Renal cortical epithelial cell (primary cell): ENCODE measurements at regions not wholly inside any gene's neighbourhood (a gene's known extent, or its start where the extent isn't known, plus 50 kb on each side); places are given as distances from the start of the nearest gene placed in this dataset.
A peak's percentile ranks its signal among the peaks of the same experiment; 100 is the strongest.
"Not testable (repeated sequence)": the region's sequence is repeated elsewhere in the genome, so short reads cannot be mapped to it uniquely, and the experiment has no call there.

Experiments used
- DNase-seq: peaks from one replicate; pipeline ENCODE4 v3.0.0-alpha.2; 2011; ENCODE audit warnings: low read depth

- peak; percentile 61 for DNase-seq
Measured at GRCh38 chr1:199411506-199411905, 616.0 kb upstream of the NR5A2 start.

GRCh38 chr1:199422206-199422605 is 605.3 kb upstream of the NR5A2 start:
- DNase-seq = peak; percentile 74

- no peak for DNase-seq
Measured at GRCh38 chr1:199447906-199448305, 579.6 kb upstream of the NR5A2 start.

- peak; percentile 84 for DNase-seq
Measured at GRCh38 chr1:199448646-199449045, 578.9 kb upstream of the NR5A2 start.

DNA sequence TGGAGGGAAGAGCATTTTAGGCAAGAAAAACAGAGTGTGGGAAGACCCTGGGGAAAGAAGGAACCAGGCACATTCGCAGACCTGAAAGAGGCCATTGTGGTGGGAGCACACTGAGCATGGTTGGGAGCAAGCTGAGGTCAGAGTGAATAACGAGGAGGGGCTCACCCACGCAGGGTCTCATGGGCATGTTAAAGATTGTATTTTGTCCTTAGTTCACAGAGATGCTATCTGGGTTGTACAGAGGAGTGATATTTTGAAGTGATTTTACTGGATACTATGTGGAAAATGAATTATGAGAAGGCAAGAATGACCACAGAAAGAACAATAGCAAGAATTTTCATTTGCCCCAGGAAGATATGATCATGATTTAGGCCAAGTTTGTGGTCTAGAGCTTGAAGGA is 578.3 kb upstream of the NR5A2 start:
- no peak for DNase-seq

DNA sequence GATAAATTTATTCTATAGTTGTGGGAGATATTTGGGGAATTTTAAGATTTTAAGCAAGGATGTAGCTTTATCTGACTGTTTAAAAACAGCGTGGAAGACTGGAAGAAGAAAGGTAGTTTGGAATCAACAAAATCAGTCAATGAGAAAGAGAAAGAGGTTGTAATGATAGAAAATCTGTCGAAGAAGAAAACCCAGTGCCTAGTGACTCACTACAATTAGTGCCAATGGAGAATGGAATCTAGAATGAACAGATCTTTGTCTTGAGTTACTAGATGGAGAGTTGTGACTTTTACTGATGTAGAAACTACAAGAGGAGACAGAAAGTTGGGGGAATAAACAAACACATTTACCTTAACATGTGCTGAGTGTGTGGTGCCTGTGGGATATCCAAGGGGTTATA is 577.8 kb upstream of the NR5A2 start:
- no peak for DNase-seq

DNA sequence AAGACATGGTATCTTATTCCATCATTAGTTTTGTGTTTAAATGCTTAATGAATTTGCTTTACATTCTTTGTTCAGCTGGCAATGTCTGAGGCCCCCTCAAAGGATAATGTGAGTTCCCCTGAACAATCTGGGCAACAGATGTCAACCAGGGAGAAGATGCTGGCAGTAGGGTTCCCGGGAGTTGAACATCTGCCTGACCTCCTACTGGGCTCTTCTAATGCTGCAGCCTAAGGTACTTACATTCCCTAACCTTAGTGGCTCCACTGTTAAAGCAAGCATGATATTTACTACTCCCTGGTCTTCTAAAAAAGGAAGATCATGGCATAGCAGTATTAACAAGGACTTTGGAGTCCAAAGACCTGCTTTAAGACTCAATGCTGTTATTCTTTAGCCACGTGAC is 574.9 kb upstream of the NR5A2 start:
- no peak for DNase-seq

DNA sequence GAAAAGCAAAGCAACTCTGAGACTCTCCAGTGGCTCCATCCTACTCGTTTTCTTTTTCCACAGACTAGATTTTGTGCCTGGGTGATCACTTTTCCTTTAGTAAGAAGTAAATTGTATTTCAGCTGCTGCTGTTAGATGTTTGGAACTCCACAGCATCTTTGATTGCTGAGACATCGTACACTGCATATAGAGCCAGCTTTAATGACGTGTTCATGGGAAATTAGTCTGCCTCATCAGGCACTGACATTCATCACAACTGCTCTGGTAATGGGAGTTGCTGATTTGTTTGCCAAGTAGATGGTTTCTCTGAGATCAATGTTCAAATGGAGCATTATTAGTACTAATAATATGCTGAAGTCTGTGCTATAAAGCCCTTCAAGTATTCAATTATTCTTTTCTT is 573.8 kb upstream of the NR5A2 start:
- DNase-seq = no peak

GRCh38 chr1:199460933-199461332 is 566.6 kb upstream of the NR5A2 start:
- no peak for DNase-seq

GRCh38 chr1:199463521-199464127 is 563.9 kb upstream of the NR5A2 start:
- DNase-seq = peak; percentile 51

GRCh38 chr1:199466961-199467360 is 560.5 kb upstream of the NR5A2 start:
- DNase-seq = peak; percentile 42

DNA sequence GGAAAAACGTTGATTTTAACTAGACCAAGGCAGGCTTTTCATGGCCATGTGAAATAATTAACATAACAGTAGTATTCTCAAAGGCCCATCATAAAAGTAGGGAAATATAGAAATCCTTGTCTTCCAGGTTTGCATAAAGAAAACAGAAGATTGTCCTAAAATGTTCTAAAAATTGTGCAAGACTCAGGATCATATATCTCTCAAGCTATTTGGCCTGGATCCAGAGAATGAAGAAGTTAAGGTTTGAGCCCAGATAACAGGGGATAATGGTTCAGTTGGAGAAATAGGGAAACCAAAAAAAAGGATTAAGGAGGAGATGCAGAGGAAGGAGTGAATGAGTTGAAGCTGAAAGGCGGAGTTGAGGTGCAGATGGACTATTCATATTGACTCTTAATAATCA is 555.5 kb upstream of the NR5A2 start:
- DNase-seq = no peak

DNA sequence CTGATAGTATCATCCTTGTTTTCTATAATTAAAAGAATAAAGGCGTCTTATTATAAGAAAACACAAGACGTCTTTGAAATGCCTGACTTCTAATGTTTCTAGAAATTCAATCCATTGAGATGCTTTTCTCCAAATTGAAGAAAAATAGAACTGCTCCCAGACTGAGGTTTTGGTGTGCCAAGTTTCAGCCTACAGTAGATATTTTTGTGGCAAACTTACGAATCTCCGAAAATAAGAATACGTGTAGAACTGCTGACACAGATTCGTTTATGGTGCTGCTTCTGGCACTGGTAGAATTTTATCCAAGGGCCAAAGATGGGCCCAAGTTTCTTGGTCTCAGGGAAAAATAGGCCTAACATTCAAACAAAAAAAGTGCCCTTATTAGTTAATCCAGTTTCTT is 554.5 kb upstream of the NR5A2 start:
- no peak for DNase-seq

DNA sequence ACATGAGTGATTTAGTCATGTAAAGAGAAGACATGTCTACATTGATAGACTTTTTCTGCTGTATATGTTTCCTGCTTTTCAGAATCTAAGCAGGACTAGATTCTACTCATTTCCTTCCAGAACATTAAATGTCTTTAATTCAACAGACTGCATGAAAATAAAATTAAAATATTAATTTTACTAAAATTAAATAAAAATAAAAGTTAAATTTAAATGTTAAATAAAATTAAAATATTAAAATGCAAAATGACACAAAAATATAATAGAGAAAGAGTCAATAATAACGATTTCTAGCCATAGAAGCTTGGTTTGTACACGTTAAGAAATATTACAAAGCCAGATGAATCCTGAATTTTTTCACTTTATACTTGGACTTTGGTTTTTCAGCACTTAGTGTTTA is 552.8 kb upstream of the NR5A2 start:
- DNase-seq = no peak

DNA sequence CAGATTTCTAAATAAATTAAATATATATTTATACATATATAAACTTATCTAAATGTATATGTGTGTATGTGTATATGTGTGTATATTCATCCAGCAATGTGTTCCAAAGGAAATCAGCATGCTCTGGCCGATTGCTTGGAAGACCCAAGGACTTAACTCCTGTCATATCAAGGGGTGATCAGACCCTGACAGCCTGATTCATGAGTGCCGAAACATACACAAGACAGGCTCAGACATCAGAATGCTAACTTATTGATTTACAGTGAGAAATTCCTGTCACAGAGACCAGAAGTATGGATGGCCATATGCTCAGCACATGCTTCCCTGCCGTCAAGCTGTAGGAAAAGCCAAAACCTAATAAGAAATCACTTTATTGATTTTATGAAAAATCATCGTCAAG is 545.1 kb upstream of the NR5A2 start:
- no peak for DNase-seq

DNA sequence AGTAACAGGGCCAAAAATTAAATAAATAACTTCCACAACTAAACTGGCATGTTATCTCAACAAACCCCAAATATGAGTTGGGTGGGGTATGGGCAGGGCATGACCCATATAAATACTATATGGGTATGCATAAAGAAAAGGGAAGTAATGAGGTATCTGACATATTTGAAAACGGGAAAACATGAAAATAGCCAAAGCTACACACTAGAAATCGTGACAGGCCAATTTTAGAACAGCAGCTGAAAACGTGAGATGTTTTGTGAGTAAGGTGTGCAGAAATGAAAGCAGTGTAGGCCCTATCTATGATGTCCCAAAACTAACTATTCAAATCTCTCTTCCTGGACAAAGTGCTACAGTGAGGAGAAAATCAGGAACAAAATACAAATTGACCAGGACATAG is 537.9 kb upstream of the NR5A2 start:
- no peak for DNase-seq

GRCh38 chr1:199490769-199491527 is 536.6 kb upstream of the NR5A2 start:
- DNase-seq = peak; percentile 86

DNA sequence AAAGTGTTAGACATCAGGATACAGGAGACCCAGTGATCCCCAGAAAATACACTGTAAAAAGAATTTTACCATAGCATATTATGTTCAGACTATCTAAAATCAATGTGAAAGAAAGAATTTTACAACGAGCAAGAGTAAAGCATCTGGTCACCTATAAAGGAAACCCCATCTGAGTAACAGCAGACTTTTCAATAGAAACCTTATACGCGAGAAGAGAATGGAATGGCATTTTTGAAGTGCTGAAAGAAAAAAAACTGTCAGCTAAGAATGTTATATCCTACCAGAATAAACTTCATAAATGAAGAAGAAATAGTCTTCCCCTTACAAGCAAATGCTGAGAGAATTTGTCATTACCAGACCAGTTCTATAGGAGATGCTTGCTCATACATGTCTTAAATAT is 532.1 kb upstream of the NR5A2 start:
- DNase-seq = no peak

GRCh38 chr1:199498802-199499201 is 528.7 kb upstream of the NR5A2 start:
- DNase-seq = not testable (repeated sequence)

- DNase-seq = no peak
Measured at GRCh38 chr1:199508072-199508471, 519.4 kb upstream of the NR5A2 start.

GRCh38 chr1:199508653-199509052 is 518.9 kb upstream of the NR5A2 start:
- peak; percentile 16 for DNase-seq

DNA sequence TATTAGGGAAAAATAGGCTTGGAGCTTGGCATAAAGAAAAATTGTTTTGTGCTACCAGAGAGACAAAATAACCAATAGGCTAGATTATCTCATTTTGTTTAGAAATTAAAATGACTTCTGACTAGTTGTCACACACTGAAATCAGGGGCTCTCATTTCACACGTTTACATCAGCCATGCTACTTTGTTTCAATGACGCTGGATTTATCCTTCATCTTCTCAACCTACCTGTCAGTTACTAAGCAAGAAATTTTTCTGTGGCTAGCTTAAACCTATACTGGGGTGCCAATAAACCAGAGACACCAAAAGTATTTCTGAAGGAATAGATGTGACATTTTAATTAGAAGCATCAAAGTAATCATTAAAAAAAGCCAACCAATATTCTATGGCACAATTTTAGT is 518.1 kb upstream of the NR5A2 start:
- DNase-seq = no peak

- DNase-seq = peak; percentile 47
Measured at GRCh38 chr1:199510314-199510713, 517.2 kb upstream of the NR5A2 start.
